SW480 (cell line): ENCODE measurements at regions not wholly inside any gene's neighbourhood (a gene's known extent, or its start where the extent isn't known, plus 50 kb on each side); places are given as distances from the start of the nearest gene placed in this dataset.
"Not testable (repeated sequence)": the region's sequence is repeated elsewhere in the genome, so short reads cannot be mapped to it uniquely, and the experiment has no call there.

Experiments used
- DNase-seq: peaks from one replicate; pipeline ENCODE4 v3.0.0-alpha.2; 2016; ENCODE audit warnings: low spot score

DNA sequence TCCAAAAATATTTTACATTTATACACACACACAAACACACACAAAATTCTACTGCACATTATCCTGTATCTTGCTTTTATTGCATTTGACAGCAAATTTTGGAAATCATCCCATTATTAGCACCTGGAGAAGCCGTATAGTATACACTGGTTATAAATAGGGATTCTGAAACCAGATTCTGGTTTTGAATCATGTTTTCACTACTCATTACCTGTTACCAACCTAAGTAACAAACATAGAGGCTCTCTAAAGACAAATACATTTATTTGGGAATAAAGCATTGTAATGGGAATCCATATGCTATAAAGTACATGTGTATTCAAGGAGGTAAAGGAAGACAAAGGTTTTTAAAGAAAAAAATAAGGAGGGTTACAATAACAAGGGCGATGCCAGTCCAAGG is 106.8 kb downstream of the OR2B2 start:
- DNase-seq = no peak

DNA sequence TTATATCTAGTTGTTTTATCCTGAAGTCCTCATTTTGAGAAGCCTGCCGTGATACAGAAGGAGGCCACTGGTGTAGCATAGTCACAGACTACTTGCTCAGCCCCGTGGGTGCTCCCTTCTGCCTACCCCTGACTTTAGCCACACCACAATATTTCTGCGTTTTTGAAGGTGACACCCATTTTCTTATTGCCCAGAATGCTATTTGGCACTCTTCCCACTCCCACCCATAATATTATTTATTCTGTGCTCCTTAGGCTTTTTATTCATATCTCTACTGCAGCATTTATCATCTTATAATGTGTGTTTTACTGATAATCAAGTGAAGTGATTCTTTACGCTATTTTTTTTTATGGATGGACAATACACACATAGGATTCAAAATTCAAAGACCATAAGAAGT is 107.3 kb downstream of the OR2B2 start:
- no peak for DNase-seq

DNA sequence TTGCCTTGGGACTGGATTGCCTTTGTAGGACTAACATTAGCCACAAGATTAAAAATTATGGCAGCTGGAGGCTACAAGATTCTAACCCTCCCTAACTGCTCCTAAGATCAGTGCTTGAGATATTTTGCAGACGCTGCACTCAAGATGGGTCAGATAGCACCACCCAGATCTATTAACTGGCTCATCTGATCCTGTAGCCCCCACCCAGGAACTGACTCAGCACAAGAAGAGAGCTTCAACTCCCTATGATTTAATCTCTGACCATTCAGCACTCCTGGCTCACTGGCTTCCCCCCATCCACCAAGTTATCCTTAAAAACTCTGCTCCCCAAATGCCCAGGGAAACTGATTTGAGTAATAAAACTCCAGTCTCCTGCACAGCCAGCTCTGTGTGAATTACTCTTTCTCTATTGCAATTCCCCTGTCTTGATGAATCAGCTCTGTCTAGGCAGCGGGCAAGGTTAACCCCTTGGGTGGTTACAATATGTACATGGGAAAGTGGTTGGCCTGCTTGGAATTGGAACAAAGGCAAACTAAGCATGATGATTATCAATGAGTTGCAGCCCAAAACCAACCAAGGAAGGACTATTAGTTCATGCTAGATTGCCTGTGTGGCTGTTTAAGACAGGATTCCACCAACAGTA is 111.3 kb downstream of the OR2B2 start:
- no peak for DNase-seq

DNA sequence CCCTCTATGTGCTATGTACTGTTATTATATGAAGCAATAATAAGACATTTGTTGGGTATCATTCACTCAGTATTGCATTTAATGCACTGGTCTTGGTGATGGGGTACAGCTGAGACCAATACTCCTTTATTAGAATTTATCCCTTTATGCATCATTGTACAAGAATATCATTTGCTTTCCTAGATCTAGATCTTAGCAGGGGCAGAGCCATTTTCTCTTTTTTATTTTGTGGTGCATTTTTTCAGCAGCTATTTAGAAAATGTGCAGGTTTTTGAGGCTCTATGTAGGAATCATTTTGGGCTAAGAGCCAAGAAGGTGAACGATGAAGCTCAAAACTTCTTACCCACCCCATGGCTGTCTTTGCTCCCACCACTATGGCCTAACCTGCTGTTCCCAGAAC is 114.2 kb downstream of the OR2B2 start:
- no peak for DNase-seq

DNA sequence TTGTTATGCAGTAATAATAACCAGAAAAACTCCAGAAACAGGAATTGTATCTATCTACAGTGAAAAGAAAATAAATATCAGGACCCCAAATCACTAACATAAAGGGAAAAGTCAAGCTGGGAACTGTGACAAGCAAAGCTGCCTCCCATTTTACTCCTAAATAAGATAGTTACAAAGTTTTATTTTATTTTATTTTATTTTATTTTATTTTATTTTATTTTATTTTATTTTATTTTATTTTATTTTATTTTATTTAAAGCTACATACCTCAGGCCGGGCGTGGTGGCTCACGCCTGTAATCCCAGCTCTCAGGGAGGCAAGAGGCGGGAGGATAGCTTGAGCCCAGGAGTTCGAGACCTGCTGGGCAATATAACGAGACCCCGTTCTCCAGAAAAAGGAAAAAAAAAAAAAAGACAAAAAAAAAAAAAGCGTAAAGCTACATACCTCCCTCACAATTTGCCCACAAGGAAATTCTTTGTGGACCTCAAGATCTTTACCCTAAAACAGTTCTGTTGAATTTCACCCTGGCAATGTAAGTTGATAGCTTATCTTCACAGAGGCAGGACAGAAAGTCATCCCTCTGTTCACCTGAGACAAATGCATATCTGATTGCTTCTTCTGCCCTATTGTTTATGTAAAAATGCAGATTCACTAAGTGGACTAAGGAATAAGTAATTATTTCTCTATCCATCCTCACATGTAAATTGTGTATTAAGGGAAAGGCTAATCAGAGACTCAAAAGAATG is 115.3 kb downstream of the OR2B2 start:
- not testable (repeated sequence) for DNase-seq

DNA sequence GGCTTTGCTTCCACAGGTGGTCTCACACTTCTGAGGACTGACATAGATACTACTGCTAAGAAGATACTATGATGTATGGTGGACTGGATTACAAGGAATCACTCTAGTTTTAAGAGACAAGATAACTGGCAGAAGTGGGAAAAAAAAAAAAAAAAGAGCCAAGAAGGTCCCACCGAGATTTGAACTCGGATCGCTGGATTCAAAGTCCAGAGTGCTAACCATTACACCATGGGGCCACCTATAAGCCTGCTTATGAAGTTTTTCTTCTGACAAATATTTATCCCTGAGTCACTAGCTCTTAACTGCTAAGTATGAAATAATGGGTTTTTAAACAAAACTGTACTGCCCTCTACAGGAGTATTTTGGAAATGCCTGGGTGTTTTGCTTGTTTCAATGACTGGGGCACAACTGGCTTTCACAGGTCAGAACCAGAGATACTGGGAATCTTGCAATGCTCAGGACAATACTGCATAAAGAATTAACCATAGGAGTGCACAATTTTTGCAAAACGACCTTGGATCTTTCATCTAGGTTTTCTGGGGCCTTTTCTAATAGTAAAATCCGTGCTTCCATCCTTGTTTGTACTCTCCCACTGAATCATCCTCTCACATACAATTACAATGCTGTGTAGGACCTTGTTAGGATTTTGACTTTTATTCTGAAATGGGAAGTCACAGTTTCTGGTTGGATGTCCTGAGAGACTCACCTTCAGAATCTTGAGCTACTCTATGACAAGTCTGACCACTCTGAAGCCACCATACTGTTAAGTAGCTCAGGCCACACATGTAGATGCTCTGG is 116.3 kb downstream of the OR2B2 start:
- DNase-seq = peak; percentile 80

DNA sequence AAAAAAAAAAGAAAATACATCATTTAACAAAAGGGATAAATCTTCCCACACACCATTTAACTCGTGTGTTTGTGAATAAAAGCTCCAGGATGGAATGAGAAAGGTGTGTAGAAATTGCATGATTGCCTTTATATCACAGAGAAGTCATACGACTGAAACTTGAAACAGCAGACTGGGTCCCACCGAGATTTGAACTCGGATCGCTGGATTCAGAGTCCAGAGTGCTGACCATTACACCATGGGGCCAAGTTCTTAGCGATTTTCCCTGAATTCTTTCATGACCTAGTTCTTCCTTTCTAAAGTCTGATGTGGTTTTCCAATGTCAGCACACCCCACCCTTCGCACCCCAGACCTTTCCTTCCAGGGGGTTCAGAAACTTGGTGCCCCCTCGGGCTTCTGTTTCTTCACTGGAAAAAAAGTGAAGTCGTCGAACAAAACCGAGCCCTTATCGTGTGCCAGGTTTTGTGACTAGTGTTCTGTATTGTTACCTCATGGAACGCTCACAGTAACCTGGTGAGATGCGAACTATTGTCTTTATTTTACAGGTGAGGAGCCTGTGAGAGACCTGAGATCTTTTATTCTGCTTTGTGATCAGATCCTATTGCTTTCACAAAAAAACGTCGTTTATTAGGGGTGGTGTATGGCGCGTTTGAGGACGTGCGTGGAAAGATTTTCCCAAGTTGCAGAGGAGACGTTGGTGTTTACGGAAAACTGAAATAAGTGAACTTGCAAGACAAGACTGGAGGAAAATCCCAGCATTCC is 120.8 kb downstream of the OR2B2 start:
- DNase-seq = peak; percentile 64

DNA sequence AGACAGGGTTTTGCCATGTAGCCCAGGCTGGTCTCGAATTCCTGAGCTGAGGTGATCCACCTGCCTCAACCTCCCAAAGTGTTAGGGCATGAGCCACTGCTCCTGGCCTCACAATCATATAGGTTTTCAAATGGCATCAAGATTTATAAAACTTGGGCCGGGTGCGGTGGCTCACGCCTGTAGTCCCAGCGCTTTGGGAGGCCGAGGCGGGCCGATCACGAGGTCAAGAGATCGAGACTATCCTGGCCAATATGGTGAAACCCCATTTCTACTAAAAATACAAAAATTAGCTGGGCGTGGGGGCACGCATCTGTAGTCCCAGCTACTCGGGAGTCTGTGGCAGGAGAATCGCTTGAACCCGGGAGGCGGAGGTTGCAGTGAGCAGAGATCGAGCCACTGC is 123.8 kb downstream of the OR2B2 start:
- not testable (repeated sequence) for DNase-seq

DNA sequence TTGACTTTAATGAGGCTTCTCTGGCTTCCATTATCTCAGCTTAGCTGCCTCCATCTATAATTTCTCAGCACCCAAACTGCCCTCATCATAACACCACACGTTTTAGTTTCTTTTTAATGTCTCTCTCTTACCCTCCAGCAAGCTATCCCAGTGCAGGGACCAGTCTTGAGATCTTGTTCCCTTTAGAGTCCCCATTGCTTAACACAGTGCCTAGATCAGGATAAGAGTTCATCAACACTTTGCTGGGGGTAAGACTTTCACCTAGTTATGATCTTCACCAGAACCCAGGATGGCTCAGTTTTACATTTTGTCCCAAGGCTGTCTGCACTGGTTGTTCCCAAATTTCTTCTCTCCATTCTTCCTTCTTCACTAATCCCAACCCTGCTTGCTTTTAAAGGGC is 126.1 kb downstream of the OR2B2 start:
- no peak for DNase-seq

DNA sequence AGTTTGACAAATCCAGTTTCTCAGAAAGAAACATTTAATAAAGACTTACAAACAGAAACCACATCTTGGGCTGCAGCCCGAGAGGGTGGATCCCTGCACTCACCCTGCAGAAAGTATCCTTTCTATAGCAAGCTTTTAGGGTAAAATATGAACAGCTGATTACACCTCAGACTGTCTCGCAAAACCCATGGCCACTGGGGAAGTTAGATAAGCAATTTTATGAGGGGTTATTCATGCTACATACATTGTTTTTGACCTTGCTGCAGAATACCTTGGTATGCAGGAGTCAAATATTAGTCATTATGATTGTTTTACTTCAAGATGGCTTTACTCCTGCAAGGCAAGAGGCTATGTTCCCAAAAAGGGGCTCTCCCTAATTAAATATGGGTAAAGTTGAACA is 126.9 kb downstream of the OR2B2 start:
- DNase-seq = no peak

DNA sequence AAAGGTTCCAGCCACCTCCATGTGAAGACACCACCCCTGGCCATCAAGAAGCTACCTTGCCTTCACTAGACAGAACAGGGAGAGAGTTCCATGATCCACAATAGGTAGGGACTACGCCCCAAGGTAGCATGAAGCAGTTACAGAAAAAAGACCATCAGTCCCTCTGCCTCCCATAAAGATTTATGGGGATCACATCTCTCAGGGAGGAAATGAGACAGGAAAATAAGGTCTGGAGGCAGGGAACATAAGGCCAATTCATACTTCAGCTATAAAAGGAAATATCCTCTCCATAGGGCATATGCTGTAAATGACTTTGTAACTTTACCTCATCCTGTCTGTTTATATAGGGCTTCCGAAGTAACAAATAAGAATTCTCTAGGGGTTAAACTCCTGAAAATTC is 129.4 kb downstream of the OR2B2 start:
- no peak for DNase-seq

DNA sequence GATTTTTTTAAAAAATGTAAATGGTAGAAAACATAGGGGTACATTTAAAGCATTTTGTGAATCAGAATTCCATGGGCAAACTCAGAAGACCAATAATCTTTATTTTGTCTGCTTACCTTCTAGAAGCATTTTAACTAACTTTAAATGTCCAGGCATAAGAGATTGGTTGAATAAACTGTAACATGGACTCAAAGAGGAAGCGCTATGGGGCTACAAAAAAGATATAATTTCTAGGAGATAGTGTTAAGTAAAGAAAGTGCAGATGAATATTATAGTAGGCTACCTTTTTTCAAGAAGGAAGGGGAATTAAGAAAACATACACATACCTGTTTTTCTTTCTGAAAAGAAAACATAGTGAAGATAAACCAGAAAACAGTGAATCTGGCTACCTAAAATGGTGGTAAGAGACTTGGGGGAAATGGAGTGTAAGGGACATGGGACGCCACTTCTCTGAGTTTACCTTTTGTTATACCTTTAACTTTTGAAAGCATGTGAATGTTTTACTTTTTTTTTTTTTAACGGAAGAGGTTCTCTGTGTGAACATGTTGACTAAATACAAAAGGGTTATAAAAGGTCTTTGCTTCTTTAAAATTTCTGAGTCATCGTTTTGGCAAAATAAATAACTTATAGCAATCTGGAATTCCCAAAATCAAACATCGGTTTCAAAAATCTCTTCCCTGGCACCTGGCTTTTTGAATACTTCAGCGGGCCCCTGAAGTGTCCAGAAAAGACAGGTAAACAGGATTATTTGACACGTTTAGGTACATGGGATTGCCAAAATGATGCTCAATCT is 133.4 kb downstream of the OR2B2 start:
- DNase-seq = no peak

DNA sequence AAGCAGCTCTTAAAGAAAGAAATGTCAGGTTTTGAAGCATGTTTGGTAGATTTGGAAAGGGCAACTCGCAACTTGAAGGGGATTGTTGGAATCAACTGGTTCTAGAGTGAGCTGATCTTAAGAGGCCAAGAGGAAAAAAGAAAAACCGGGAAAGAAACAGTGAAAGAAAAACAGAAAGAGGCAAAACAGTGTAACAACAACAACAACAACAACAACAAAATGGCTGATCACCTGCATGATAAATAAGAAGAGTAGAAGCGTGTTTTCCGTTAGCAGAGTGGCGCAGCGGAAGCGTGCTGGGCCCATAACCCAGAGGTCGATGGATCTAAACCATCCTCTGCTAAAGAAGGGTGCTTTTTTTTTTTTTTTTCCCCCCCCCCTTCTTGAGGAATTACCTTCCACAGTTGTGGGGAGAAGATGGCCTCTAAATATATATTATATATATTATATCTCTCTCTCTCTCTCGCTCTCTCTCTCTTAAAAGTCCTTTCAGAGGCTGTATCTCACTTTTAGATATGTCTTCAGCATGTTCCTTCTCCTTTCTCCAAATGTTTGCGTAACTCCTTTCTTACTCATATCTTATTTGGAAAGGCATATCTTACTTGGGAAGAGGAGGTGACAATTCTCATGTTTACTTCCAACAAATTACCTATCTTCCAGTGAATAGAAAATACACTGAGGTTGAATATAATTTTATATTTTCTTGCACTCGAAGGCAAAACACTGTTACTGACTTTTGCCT is 134.4 kb downstream of the OR2B2 start:
- DNase-seq = no peak

DNA sequence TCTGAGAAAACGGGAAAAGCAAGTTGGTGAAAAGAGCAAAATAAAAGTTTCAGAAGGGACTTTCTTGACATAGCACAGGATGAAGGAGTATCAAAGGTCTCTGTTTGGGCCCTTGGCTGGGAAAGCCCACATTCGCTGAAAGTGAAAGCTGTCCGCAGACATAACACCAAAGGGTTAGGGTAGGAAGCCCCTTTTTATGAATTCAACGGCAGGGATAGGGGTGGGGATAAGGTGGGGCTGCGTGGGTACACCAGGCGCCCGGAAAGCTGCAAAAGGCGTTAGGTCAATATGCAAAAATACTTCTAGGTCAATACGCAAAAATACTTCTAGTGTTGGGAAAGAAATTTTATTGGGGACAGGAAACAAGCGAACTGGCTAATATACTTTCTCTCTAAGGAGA is 135.1 kb downstream of the OR2B2 start:
- DNase-seq = no peak

DNA sequence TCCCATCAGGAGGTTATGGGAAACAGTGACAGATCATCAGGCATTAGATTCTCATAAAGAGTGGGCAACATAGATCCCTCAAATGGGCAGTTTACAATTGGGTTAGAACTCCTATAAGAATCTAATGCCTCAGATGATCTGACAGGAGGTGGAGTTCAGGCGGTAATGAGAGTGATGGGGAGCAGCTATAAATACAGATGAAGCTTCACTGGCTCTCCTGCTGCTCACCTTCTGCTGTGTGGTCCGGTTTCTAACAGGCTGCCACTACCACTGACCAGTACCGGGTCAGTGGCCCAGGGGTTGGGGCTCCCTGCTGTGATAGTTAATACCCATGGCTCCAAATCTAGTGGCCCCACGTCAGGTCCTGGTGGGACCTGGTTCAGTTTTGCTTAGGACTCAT is 135.7 kb downstream of the OR2B2 start:
- DNase-seq = no peak

DNA sequence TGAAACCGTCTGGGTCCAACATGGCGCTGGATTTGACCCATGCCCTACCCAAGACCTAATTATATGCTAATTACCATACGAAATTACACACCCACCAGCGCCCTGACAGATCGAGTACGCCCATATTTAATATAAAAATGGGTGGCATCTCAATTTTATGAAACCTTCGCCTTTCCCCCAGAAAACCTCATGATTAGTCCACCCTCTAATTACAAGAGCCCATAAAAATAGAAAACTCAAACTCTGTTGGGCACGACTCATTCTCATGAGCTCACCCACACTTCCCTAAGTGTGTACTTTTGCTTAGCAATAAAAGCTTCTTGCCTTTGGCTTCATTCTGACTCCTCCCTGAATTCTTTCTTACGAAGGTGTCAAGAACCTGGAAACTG is 136.4 kb downstream of the OR2B2 start:
- no peak for DNase-seq

DNA sequence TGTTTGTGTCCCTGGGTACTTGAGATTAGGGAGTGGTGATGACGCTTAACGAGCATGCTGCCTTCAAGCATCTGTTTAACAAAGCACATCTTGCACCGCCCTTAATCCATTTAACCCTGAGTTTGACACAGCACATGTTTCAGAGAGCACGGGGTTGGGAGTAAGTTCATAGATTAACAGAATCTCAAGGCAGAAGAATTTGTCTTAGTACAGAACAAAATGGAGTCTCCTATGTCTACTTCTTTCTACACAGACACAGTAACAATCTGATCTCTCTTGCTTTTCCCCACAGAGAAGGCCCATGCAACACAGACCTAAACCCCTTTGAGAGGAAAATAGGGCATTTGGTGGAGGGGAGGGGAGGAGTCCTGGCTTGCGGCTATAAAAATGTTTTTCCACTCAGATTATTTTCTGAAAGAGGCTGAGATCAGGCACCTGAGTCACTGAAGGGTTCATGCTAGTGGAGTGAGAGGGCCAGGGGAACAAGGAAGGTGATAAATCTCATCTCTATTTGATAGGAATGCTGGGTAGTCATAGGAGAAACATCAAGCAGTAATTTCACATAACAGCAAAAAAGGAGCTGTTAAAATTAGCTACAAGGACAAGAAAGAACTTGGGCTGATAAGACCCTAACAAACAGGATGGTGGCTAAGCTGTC is 136.9 kb downstream of the OR2B2 start:
- not testable (repeated sequence) for DNase-seq

DNA sequence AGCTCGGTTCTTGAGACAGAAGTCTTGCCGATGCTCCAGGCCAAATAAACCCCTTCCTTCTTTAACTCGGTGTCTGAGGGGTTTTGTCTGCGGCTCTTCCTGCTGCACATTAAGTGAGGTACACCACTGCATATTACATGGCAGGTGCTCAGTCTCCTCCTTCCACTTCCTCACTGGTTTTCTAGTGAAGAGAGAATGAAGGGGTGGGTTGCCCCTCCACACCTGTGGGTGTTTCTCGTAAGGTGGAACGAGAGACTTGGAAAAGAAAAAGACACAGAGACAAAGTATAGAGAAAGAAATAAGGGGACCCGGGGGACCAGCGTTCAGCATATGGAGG is 138.0 kb downstream of the OR2B2 start:
- DNase-seq = not testable (repeated sequence)

DNA sequence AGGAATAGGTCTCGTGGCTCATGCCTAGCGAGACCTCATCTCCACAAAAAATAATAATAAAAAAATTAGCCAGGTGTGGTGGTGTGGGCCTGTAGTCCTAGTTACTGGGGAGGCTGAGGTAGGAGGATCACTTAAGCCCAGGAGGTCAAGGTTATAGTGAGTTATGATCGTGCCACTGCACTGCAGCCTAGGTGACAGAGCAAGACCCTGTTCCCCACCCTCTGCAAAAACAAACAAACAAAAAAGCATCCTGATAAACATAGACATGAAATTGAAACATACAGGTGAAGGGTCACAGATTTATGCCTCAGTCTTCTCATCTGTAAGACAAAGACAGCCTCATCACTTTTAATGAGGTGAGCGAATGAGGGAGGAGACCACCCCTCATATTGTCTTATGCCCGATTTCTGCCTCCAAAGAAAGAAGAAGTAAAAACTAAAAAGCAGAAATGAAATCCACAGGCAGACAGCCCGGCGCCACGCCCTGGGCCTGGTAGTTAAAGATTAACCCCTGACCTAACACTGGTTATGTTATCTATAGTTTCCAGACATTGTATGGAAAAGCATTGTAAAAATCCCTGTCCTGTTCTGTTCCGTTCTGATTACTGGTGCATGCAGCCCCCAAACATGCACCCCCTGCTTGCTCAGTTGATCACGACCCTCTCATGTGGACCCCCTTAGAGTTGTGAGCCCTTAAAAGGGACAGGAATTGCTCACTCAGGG is 138.5 kb downstream of the OR2B2 start:
- DNase-seq = not testable (repeated sequence)
